Cardiac muscle cell (in vitro differentiated cells and primary cell): ENCODE measurements at regions not wholly inside any gene's neighbourhood (a gene's known extent, or its start where the extent isn't known, plus 50 kb on each side); places are given as distances from the start of the nearest gene placed in this dataset.
A peak's percentile ranks its signal among the peaks of the same experiment; 100 is the strongest.

Experiments used
- DNase-seq, 2 donors: peaks; one replicate each; pipeline versions ENCODE4 v3.0.0 to v3.0.0-alpha.2; 2010 to 2017; ENCODE audit warnings: low read depth in 1 of 2, low spot score in 1 of 2
- H3K27ac ChIP-seq: fragments of 200-600 bp; sonication (generic); 2 replicates; pipeline ENCODE4 v1.5.1; 2016
- H3K27me3 ChIP-seq: fragments of 200-600 bp; sonication (generic); 2 replicates; pipeline ENCODE4 v1.6.0; 2016; ENCODE audit warnings: control low read depth
- H3K36me3 ChIP-seq: fragments of 200-600 bp; sonication (generic); 2 replicates; pipeline ENCODE4 v1.5.1; 2016; ENCODE audit warnings: control low read depth
- H3K4me1 ChIP-seq: fragments of 200-600 bp; sonication (generic); 2 replicates; pipeline ENCODE4 v1.8.1; 2017; ENCODE audit warnings: low read depth, mild to moderate bottlenecking, mixed run types
- H3K4me3 ChIP-seq: fragments of 200-600 bp; sonication (generic); 2 replicates; pipeline ENCODE4 v1.5.1; 2016; ENCODE audit warnings: mild to moderate bottlenecking
- H3K9me3 ChIP-seq: fragments of 200-600 bp; sonication (generic); 2 replicates; pipeline ENCODE4 v1.5.1; 2017; ENCODE audit warnings: low read depth, mild to moderate bottlenecking, control low read depth
- TF ChIP-seq, protein P1 (sequence below): IDR thresholded peaks from 2 replicates; pipeline ENCODE4 v1.5.1; 2012; ENCODE audit warnings: low read depth, mild to moderate bottlenecking, low read length

DNA sequence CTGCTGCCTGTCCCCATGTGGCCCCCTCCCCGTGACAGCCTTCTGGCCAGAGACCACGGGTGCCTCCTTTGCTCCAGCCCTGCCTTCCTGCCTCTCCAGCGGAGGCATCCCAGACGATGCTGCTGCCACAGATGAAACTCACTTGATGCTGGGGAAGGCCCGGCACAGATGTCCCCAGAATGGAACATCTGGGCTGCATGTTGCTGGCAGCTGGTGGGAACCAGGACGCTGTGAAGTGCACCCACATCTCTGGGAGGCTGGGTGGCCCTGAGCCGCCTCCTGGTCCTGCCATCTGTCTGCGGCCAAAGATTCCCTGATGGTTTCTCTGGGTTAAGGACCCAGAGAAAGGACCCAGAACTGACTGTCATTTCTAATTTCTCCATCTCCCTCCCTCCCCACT lies 51.9 kb upstream of the PTPRS start:
- H3K27ac ChIP-seq, result no peak overlapping the region
- no peaks in the 10 kb centered on the region for H3K9me3 ChIP-seq
- H3K4me3 ChIP-seq, result no peak overlapping the region
- peaks cover 9% of the 10 kb centered on the region for H3K4me1 ChIP-seq
- H3K36me3 ChIP-seq, result no peaks in the 10 kb centered on the region
- no peak for DNase-seq
- H3K27me3 ChIP-seq, result peaks cover 70% of the 10 kb centered on the region
- TF ChIP-seq, protein P1, sequence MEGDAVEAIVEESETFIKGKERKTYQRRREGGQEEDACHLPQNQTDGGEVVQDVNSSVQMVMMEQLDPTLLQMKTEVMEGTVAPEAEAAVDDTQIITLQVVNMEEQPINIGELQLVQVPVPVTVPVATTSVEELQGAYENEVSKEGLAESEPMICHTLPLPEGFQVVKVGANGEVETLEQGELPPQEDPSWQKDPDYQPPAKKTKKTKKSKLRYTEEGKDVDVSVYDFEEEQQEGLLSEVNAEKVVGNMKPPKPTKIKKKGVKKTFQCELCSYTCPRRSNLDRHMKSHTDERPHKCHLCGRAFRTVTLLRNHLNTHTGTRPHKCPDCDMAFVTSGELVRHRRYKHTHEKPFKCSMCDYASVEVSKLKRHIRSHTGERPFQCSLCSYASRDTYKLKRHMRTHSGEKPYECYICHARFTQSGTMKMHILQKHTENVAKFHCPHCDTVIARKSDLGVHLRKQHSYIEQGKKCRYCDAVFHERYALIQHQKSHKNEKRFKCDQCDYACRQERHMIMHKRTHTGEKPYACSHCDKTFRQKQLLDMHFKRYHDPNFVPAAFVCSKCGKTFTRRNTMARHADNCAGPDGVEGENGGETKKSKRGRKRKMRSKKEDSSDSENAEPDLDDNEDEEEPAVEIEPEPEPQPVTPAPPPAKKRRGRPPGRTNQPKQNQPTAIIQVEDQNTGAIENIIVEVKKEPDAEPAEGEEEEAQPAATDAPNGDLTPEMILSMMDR, result no peak

DNA sequence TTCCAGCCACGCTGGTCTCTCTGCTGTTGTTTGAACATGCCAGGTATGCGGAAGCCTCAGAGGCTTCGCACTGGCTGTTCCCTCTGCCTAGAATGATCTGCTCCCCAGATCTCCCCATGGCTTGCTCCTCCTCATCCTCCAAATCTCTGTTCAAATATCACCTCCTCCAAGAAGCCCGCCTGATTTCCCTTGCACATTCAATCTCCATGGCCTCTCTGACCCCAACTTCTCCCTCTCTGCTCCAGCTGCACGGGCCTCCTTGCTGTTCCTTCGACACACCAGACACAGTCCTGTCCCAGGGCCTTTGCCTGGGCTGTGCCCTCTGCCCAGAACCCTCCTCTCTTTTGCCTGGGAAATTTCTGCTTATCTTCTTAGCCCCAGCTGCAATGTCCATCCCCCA lies 52.5 kb upstream of the PTPRS start:
- peaks cover 9% of the 10 kb centered on the region for H3K4me1 ChIP-seq
- no peaks in the 10 kb centered on the region for H3K9me3 ChIP-seq
- H3K27me3 ChIP-seq, result peaks cover 65% of the 10 kb centered on the region
- H3K27ac ChIP-seq, result no peak overlapping the region
- H3K4me3 ChIP-seq, result no peak overlapping the region
- TF ChIP-seq, protein P1, result no peak
- no peaks in the 10 kb centered on the region for H3K36me3 ChIP-seq
- no peak for DNase-seq

DNA sequence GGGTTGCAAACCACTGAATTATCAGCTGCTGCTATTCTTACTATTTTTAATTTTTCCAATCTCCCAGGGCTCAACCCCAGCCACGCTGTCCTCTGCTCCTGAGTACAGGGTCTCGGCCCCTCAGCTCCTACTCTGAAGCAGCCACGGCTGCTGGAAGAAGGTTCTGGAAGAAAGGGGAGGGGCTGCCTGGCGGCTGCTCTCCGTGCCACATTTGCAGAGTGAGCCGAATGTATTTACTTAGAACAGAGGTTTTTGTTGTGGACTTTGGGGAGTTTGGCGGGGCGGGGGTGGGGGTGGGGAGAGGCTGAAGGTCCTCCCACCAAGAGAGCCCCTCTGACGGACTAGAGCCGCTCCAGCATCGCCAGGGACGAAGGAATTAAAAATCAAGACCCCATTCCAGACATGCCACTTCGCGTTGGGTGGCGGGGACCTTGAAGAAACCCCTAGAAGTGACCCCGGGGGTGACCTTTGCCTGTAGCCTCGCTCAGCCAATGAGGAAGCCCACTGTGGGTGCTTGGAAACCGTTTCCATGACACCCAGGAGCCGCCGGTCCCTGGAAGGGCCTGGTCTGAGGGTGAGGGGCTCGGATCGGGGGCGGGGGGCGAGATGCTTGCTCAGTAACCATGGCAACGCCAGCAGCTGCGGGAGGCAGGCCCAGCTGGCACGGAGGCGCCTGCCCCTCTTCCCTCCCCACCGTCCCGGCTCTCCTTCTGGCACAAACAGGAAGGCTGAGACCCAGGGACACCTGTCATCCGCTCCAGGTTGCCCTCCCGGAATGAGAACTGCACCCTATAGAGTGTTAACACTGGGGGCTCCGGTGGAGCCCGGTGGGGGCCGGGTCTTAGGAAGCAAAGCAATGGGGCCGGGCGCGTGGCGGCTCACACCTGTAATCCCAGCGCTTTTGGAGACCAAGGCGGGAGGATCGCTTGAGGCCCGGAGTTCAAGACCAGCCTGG lies 54.2 kb upstream of the PTPRS start:
- Histone ChIP-seq H3K27me3 (peaks cover 54% of the 10 kb centered on the region), H3K9me3 (no peaks in the 10 kb centered on the region), H3K27ac (no peak overlapping the region), H3K36me3 (no peaks in the 10 kb centered on the region), H3K4me3 (no peak overlapping the region), H3K4me1 (peaks cover 9% of the 10 kb centered on the region)
- TF ChIP-seq, protein P1, result no peak
- no peak for DNase-seq

DNA sequence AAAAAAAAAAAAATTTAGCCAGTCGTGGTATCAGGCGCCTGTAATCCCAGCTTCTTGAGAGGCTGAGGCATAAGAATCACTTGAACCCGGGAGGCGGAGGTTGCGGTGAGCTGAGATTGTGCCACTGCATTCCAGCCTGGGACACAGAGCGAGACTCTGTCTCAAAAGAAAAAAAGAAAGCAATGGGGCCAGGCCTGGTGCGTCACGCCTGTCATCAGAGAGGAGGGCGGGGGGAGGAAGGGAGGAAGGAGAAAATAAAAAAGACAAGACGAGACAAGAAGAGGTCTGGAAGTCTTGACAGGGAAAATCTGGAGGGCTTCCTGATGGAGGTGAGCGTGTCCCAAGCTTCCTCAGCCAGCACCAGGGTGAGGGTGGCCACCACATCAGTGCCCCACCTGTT lies 54.9 kb upstream of the PTPRS start:
- H3K9me3 ChIP-seq, result no peaks in the 10 kb centered on the region
- TF ChIP-seq, protein P1, result no peak
- peaks cover 9% of the 10 kb centered on the region for H3K4me1 ChIP-seq
- H3K27me3 ChIP-seq, result peaks cover 53% of the 10 kb centered on the region
- no peak overlapping the region for H3K4me3 ChIP-seq
- peak in 1 of 2 donors; percentile 29 for DNase-seq
- H3K27ac ChIP-seq, result peak overlapping the region; percentile 54
- H3K36me3 ChIP-seq, result no peaks in the 10 kb centered on the region

DNA sequence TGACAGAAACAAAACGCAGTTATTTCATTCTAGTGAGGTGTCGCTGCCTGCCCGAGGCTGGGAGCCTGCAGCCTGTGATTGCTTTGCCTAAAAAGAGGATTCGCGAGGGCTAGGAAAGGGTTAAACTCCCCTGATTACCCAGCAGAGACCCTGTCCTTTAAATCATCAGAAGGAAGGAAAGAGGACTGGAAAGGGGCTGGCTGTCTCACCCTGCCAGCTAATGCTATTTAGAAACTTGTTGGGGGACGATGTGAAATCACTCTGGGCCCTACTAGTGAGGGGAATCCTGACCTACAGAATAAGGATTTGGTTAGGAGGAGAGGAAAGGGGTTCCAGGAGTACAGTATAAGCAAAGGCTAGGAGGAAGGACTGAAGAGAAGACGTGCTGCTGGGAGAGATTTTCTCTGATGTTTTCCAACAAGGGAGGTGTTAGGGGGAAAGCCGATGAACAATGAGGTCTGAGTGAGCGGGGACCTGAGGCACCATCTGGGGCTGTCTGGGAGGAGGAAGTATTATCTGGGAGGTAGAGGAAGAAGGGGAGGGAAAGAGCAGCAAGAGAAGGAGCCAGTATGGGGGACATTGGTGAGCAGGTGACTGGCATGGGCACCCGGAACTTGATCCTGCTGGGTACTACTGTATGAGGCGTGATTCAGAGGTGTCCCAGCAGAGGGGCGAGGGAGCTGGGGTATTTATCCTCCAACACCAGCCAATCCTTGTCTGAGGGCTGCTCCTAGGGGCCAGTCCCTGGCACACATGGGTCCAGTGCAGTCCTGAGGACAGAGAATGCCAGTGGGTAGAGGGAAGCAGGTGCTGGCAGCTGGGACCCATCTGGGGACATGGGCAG lies 55.7 kb upstream of the PTPRS start:
- Histone ChIP-seq H3K4me3 (no peak overlapping the region), H3K4me1 (peaks cover 9% of the 10 kb centered on the region), H3K36me3 (no peaks in the 10 kb centered on the region), H3K9me3 (no peaks in the 10 kb centered on the region), H3K27me3 (peaks cover 53% of the 10 kb centered on the region), H3K27ac (peak overlapping the region; percentile 54)
- TF ChIP-seq, protein P1, result no peak
- peak in 1 of 2 donors; percentile 10 for DNase-seq
